ENCODE measurements at regions not wholly inside any gene's neighbourhood (a gene's known extent, or its start where the extent isn't known, plus 50 kb on each side); places are given as distances from the start of the nearest gene placed in this dataset.

GRCh38 chr18:27649621-27650020, 464.5 kb upstream of the CHST9 start:
- TF ChIP-seq CTCF (IDR thresholded peaks at IDR 0.05; ENCODE audit: extremely low read depth in 1 of 2, insufficient read depth in 1 of 2, low read depth in 1 of 2, low read length in 2 of 2): no peak
- no peak for TF ChIP-seq POLR2A (IDR thresholded peaks at IDR 0.05; ENCODE audit: low read depth, low read length)
- no peak for TF ChIP-seq MAX (IDR thresholded peaks at IDR 0.05; ENCODE audit: insufficient read depth, insufficient read length)
- TF ChIP-seq EZH2 (IDR thresholded peaks at IDR 0.05; ENCODE audit: borderline replicate concordance, low read depth, low read length, severe bottlenecking): no peak
- TF ChIP-seq POLR2AphosphoS5 (IDR thresholded peaks at IDR 0.05; ENCODE audit: insufficient read depth, low read depth, low read length): no peak
- no peak for TF ChIP-seq FOS (IDR thresholded peaks at IDR 0.05; ENCODE audit: borderline replicate concordance, insufficient read depth, low read length)
- TF ChIP-seq JUN (IDR thresholded peaks at IDR 0.05; ENCODE audit: borderline replicate concordance, insufficient read depth, insufficient read length, low read depth): no peak
- no peak for TF ChIP-seq GATA2 (IDR thresholded peaks at IDR 0.05; ENCODE audit: insufficient read depth, insufficient read length, low read depth, low read length)
- no peak for TF ChIP-seq MYC (IDR thresholded peaks at IDR 0.05; ENCODE audit: low read depth, low read length)
